Dermis microvascular lymphatic vessel endothelial cell (primary cell): ENCODE measurements at regions not wholly inside any gene's neighbourhood (a gene's known extent, or its start where the extent isn't known, plus 50 kb on each side); places are given as distances from the start of the nearest gene placed in this dataset.
"Not testable (repeated sequence)": the region's sequence is repeated elsewhere in the genome, so short reads cannot be mapped to it uniquely, and the experiment has no call there.

Experiments used
- DNase-seq, 2 donors: peaks; one replicate each; pipeline versions ENCODE4 v3.0.0 to v3.0.0-alpha.2; 2010; ENCODE audit warnings: low read depth in 2 of 2

GRCh38 chr14:26655128-26655527 lies 57.3 kb upstream of the NOVA1 start:
- no peak for DNase-seq

- no peak for DNase-seq
Measured at GRCh38 chr14:26663506-26663905, 65.7 kb upstream of the NOVA1 start.

- DNase-seq: not testable (repeated sequence)
Measured at GRCh38 chr14:26678732-26679420, 81.0 kb upstream of the NOVA1 start.

- DNase-seq: no peak
Measured at GRCh38 chr14:26685401-26685800, 87.6 kb upstream of the NOVA1 start.

GRCh38 chr14:26687301-26687837 lies 89.5 kb upstream of the NOVA1 start:
- DNase-seq: no peak

GRCh38 chr14:26694521-26694920 lies 96.7 kb upstream of the NOVA1 start:
- no peak for DNase-seq

- no peak for DNase-seq
Measured at GRCh38 chr14:26702721-26703230, 104.9 kb upstream of the NOVA1 start.

- no peak for DNase-seq
Measured at GRCh38 chr14:26703686-26704366, 106.0 kb upstream of the NOVA1 start.

- DNase-seq: no peak
Measured at GRCh38 chr14:26707234-26707633, 109.4 kb upstream of the NOVA1 start.

- DNase-seq: no peak
Measured at GRCh38 chr14:26709019-26709418, 111.2 kb upstream of the NOVA1 start.

GRCh38 chr14:26719514-26719913 lies 121.7 kb upstream of the NOVA1 start:
- DNase-seq: no peak

- no peak for DNase-seq
Measured at GRCh38 chr14:26722258-26722657, 124.4 kb upstream of the NOVA1 start.

- no peak for DNase-seq
Measured at GRCh38 chr14:26729851-26730250, 132.0 kb upstream of the NOVA1 start.

GRCh38 chr14:26730929-26731618 lies 133.2 kb upstream of the NOVA1 start:
- no peak for DNase-seq

- DNase-seq: no peak
Measured at GRCh38 chr14:26735811-26736210, 138.0 kb upstream of the NOVA1 start.

- DNase-seq: no peak
Measured at GRCh38 chr14:26738571-26738970, 140.7 kb upstream of the NOVA1 start.

GRCh38 chr14:26741711-26742212 lies 143.9 kb upstream of the NOVA1 start:
- no peak for DNase-seq

- DNase-seq: no peak
Measured at GRCh38 chr14:26743284-26743683, 145.5 kb upstream of the NOVA1 start.

GRCh38 chr14:26744903-26745302 lies 147.1 kb upstream of the NOVA1 start:
- no peak for DNase-seq

- no peak for DNase-seq
Measured at GRCh38 chr14:26761532-26761931, 163.7 kb upstream of the NOVA1 start.

- no peak for DNase-seq
Measured at GRCh38 chr14:26765301-26765700, 167.5 kb upstream of the NOVA1 start.
